Esophagus muscularis mucosa (tissue), 4 donors: ENCODE measurements at regions not wholly inside any gene's neighbourhood (a gene's known extent, or its start where the extent isn't known, plus 50 kb on each side); places are given as distances from the start of the nearest gene placed in this dataset.
"Not testable (repeated sequence)": the region's sequence is repeated elsewhere in the genome, so short reads cannot be mapped to it uniquely, and the experiment has no call there.

ENCODE experiments used
- DNase-seq: peaks from one replicate; pipeline ENCODE4 v3.0.0-alpha.2; 2017; ENCODE audit errors: extremely low spot score
- H3K27ac ChIP-seq, 4 donors: fragments of 200-600 bp; sonication (generic); replicated peaks in 1 of 4; 1 replicate in 3 of 4; 2 replicates in 1 of 4; pipeline ENCODE4 v1.5.1; 2016 to 2019; ENCODE audit warnings: mild to moderate bottlenecking in 1 of 4
- H3K27me3 ChIP-seq, 4 donors: fragments of 200-600 bp; sonication (generic); one replicate each; pipeline versions ENCODE4 v1.5.1 to v1.6.0; 2016 to 2019
- H3K36me3 ChIP-seq, 4 donors: fragments of 200-600 bp; sonication (generic); one replicate each; pipeline ENCODE4 v1.5.1; 2016 to 2019
- H3K4me1 ChIP-seq, 4 donors: fragments of 200-600 bp; sonication (generic); one replicate each; pipeline ENCODE4 v1.5.1; 2016 to 2019
- H3K4me3 ChIP-seq, 4 donors: fragments of 200-600 bp; sonication (generic); 1 replicate in 2 of 4; 2 replicates in 2 of 4; pipeline ENCODE4 v1.5.1; 2016 to 2019; ENCODE audit warnings: mild to moderate bottlenecking in 4 of 4, moderate library complexity in 1 of 4
- H3K9me3 ChIP-seq, 4 donors: fragments of 200-600 bp; sonication (generic); 1 replicate in 3 of 4; 2 replicates in 1 of 4; pipeline ENCODE4 v1.5.1; 2016 to 2019
- CTCF ChIP-seq, 3 experiments: fragments of 200-600 bp in 2 of 3; fragments of 450-650 bp in 1 of 3; sonication (generic) in 2 of 3; IDR thresholded peaks; one replicate each; pipeline ENCODE4 v1.5.1; 2017 to 2019; ENCODE audit warnings: antibody characterized with exemption in 3 of 3, mild to moderate bottlenecking in 2 of 3, moderate library complexity in 1 of 3
- EP300 ChIP-seq: sonication (generic); formaldehyde crosslinking; IDR thresholded peaks from one replicate; pipeline ENCODE4 v1.6.1; 2017; ENCODE audit warnings: antibody characterized with exemption
- POLR2A ChIP-seq: fragments of 450-650 bp; IDR thresholded peaks from one replicate; pipeline ENCODE4 v1.6.1; 2017; ENCODE audit warnings: antibody characterized with exemption, moderate library complexity, mild to moderate bottlenecking, low read depth
- POLR2AphosphoS5 ChIP-seq, 2 donors: sonication (generic); formaldehyde crosslinking; IDR thresholded peaks; one replicate each; pipeline ENCODE4 v1.6.1; 2017; ENCODE audit warnings: antibody characterized with exemption in 2 of 2
- WGBS: methylation state at CpG from one replicate; pipeline ENCODE4 v1.1.5; 2018; 5-methylcytosine and 5-hydroxymethylcytosine counted together
- intact Hi-C: fragments of 100-400 bp; cut with DNase I; formaldehyde crosslinking; loops from one replicate; pipeline ENCODE4 v1.15.1; 2023

- Histone ChIP-seq H3K36me3 (no peaks in the 10 kb centered on the region), H3K9me3 (no peaks in the 10 kb centered on the region), H3K4me3 (no peak overlapping the region), H3K27ac (no peak overlapping the region), H3K4me1 (no peaks in the 10 kb centered on the region), H3K27me3 (no peaks in the 10 kb centered on the region)
- TF ChIP-seq POLR2A (no peak), CTCF (IDR thresholded peaks at IDR 0.05) (no peak), POLR2AphosphoS5 (IDR thresholded peaks at IDR 0.05) (no peak), EP300 (no peak)
- 73% methylated on average over 7 of the region's 7 CpGs for WGBS
- DNase-seq, result no peak
- intact Hi-C loops, result no loop called here
These were observed 961.3 kb upstream of the CNTN5 start for GRCh38 chr11:98059488-98059887.

- no peaks in the 10 kb centered on the region for H3K27me3 ChIP-seq
- intact Hi-C loops, result no loop called here
These were observed 960.0 kb upstream of the CNTN5 start for GRCh38 chr11:98060759-98061158.

GRCh38 chr11:98061858-98062257 is 958.9 kb upstream of the CNTN5 start:
- H3K9me3 ChIP-seq, result no peaks in the 10 kb centered on the region
- no peaks in the 10 kb centered on the region for H3K36me3 ChIP-seq
- H3K4me1 ChIP-seq, result no peaks in the 10 kb centered on the region
- intact Hi-C loops, result no loop called here
- H3K27me3 ChIP-seq, result no peaks in the 10 kb centered on the region
- no peak for TF ChIP-seq POLR2A
- TF ChIP-seq CTCF (IDR thresholded peaks at IDR 0.05), result no peak
- TF ChIP-seq POLR2AphosphoS5 (IDR thresholded peaks at IDR 0.05), result no peak
- TF ChIP-seq EP300, result no peak
- 54% methylated on average over 2 of the region's 2 CpGs for WGBS
- DNase-seq, result no peak
- no peak overlapping the region for H3K27ac ChIP-seq
- no peak overlapping the region for H3K4me3 ChIP-seq

More at GRCh38 chr11:98060759-98061158, 960.0 kb upstream of the CNTN5 start:
- H3K36me3 ChIP-seq, result no peaks in the 10 kb centered on the region
- WGBS, result 81% methylated on average over 1 of the region's 1 CpG
- H3K9me3 ChIP-seq, result no peaks in the 10 kb centered on the region
- no peak overlapping the region for H3K27ac ChIP-seq
- no peak overlapping the region for H3K4me3 ChIP-seq
- H3K4me1 ChIP-seq, result no peaks in the 10 kb centered on the region
- no peak for DNase-seq
- TF ChIP-seq POLR2A (no peak), POLR2AphosphoS5 (IDR thresholded peaks at IDR 0.05) (no peak)

GRCh38 chr11:98062714-98063113 is 958.0 kb upstream of the CNTN5 start:
- no peaks in the 10 kb centered on the region for H3K36me3 ChIP-seq
- TF ChIP-seq EP300 (no peak), POLR2AphosphoS5 (IDR thresholded peaks at IDR 0.05) (no peak), POLR2A (no peak), CTCF (IDR thresholded peaks at IDR 0.05) (no peak)
- intact Hi-C loops, result no loop called here
- no peak for DNase-seq
- H3K27ac ChIP-seq, result no peak overlapping the region
- WGBS, result 90% methylated on average over 1 of the region's 1 CpG
- no peaks in the 10 kb centered on the region for H3K9me3 ChIP-seq
- no peaks in the 10 kb centered on the region for H3K4me1 ChIP-seq
- H3K4me3 ChIP-seq, result no peak overlapping the region
- H3K27me3 ChIP-seq, result no peaks in the 10 kb centered on the region

GRCh38 chr11:98068251-98068650 is 952.5 kb upstream of the CNTN5 start:
- DNase-seq, result no peak
- no peak overlapping the region for H3K27ac ChIP-seq
- H3K27me3 ChIP-seq, result no peaks in the 10 kb centered on the region
- H3K4me3 ChIP-seq, result no peak overlapping the region
- no peaks in the 10 kb centered on the region for H3K4me1 ChIP-seq
- H3K36me3 ChIP-seq, result no peaks in the 10 kb centered on the region
- 71% methylated on average over 1 of the region's 1 CpG for WGBS
- no peaks in the 10 kb centered on the region for H3K9me3 ChIP-seq
- TF ChIP-seq EP300, result no peak
- intact Hi-C loops, result no loop called here

- H3K9me3 ChIP-seq, intact Hi-C loops: not testable (repeated sequence)
- WGBS, result 89% methylated on average over 16 of the region's 16 CpGs
These were observed 951.6 kb upstream of the CNTN5 start for GRCh38 chr11:98069147-98069546.

More at GRCh38 chr11:98069147-98069546, 951.6 kb upstream of the CNTN5 start:
- H3K27me3 ChIP-seq, H3K4me3 ChIP-seq, H3K27ac ChIP-seq, H3K36me3 ChIP-seq, DNase-seq, H3K4me1 ChIP-seq: not testable (repeated sequence)
